ENCODE measurements at regions not wholly inside any gene's neighbourhood (a gene's known extent, or its start where the extent isn't known, plus 50 kb on each side); places are given as distances from the start of the nearest gene placed in this dataset.

DNA sequence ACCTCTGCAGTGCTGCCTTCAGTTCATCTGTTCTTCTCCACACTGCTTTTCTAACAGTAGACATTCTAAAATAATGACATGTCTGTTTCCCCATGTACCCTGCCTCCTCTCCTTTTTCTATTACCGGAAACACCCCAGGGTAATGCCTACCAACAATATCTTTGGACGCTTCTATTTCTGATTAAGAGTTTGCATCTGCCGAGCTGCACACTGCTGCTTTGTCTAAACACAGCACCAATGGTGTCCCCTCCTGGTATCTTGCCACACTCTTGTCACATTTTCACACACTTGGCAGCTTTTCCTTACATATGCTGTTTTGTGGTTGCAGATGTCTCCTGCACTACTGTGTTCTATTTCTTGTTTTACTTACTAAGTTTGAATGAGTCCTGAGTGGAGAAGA lies 288.8 kb downstream of the GRIA2 start:
- DNase-seq (ENCODE audit: low spot score), result no peak

DNA sequence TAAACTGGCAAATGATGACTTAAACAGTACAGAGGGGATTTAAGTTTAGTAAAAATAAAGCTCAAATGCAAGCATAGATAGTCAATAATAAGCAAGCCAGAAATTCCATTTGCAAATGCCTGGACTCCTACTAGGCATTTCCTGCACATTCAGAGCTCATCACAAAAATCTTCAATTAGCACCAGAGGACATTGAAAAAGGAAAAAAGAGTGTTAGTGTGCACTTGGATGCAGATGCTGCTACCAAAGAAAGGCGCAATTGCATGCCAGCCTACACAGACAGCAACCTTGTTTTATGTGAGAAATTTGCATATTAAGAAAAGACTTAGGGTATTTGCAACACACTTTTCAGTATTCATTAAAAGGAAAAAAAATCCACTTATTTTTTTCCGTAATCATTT lies 282.1 kb downstream of the GRIA2 start:
- no peak for DNase-seq (ENCODE audit: low spot score)

DNA sequence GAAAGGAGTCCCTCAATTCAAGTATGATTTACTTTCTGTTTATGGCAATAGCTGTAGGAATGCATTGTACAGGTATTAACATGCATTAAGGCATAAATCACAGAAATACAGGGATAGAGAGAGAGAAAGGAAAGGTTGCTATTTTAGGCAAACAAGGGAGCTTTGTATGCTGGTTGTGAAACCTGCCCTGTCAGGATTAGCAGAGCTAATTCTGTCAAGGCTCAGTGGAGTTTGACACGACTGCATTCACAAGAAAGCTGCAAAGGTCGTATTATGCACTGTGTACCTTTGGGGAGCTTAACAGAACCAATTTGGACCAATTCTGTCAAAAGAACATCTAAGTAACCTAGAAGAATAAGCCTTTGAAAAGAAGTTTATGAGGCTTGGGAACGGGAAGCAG lies 239.3 kb downstream of the GRIA2 start:
- no peak for DNase-seq (ENCODE audit: low spot score)

DNA sequence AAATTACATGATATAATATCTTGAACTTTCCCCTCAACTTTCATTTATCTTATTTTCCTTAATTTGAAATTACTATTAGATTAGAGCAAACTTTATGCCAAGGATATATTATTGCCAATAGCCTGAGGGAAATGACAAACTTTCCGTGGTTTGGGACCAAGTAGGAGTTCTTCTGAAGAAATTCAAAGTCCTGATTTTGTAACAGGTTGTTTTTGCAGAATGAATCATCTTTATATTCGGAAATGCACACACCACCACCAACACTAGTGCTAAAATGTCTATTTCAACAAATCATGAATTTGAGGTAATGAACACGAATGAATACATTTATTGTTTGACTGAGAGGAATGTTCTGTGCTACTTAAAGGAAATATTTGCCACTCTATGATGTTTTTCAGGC lies 226.7 kb downstream of the GRIA2 start:
- no peak for DNase-seq (ENCODE audit: low spot score)

DNA sequence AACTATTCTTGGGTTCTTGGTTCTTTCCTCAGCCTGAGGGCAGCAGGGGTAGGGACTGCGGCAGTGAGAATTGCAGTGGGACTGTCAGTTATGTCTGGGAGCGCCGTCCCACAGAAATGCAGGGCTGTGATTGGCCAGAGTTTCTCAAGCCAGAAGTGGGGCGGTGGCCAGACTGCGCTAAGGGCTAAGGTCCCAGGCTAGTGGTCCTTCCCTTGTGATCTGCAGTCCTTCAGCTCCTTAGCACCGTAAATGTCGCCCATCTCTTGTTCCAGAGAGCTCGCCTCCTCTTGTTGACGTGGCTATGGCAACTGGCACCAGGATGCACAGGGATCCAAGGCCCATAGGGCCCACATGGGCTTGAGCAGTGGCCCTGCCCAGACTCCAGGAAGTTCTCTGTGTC lies 223.5 kb downstream of the GRIA2 start:
- no peak for DNase-seq (ENCODE audit: low spot score)

DNA sequence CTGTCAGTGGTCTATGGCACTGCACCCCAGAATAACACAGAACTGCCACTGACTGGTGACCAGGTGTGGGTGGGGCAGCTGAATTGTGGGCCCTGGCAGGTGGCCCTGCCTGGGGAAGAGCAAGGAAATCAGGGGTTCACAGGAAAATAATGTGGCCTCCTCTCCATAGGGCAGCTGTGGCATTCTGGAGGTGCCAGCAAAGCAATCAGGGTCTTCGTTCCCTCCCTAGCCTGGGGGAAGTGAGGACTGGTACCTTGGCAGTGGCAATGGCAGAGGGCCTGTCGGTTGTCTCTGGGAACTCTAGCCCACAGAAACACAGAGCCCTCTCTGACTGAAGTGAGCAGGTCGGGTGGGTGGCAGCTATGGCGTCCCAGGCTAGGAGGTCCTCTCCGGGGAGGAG lies 223.0 kb downstream of the GRIA2 start:
- DNase-seq (ENCODE audit: low spot score), result no peak

DNA sequence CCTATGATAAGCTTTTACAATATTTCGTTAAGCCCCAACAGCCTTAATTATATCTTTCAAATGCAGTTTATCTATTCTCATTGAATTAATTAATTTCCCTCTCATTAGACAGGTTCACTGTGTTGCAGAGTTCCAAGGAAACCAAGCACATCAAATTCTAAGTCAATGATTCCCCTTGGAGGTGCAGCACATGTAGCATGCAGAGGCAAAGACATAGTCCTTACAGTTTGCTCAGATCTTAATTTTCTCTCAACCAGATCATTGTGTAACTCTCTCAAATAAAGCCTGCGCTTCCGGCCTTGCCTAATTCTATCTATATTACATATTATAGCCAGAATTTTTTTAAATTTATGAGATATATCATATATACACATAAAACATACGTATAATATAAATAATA lies 205.4 kb downstream of the GRIA2 start:
- no peak for DNase-seq (ENCODE audit: low spot score)

DNA sequence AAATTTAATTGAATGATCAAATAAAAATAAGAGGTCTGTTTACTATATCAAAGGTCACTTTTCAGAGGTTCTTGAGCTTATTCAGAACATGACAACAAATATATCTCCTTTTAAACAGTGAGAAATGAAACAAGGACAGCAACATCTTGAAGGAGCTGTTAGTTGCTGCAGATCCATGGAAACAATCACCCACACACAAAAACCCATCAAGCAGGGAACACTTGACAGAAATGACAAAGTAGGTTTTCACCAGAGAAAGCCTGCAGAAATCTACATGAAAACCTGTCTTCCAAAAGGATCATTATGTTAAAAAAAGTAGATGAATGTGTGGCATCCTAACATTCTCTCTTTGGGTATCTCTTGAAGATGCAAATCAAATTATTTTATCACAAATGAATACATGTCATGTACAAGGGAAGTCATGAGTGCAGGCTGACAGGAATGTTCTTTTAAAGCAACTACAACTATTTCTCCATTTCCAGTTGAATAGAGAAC lies 203.0 kb downstream of the GRIA2 start:
- DNase-seq (ENCODE audit: low spot score), result no peak

DNA sequence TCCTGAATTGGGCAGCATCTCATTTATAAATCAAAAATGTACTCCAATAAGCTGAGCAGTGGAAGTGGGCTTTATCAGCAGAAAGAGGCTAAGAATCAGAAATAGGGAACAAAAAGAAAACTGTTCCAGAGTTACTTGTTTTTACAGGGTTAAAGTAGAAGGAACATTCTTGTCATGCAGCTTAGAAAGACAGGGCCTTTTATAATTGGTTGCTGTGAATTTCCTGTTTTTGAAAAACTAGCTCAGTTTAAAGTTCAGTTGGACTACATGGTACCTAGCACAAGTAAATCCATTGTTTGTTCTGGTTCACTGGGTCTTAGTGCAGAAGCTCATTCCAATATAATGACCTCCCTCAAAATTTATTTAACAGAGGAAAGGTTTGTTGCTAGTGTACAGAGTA lies 200.8 kb downstream of the GRIA2 start:
- DNase-seq (ENCODE audit: low spot score), result no peak
